Progenitor cell of endocrine pancreas (in vitro differentiated cells): ENCODE measurements at regions not wholly inside any gene's neighbourhood (a gene's known extent, or its start where the extent isn't known, plus 50 kb on each side); places are given as distances from the start of the nearest gene placed in this dataset.
"Not testable (repeated sequence)": the region's sequence is repeated elsewhere in the genome, so short reads cannot be mapped to it uniquely, and the experiment has no call there.

ENCODE experiments used
- DNase-seq: peaks from one replicate; pipeline ENCODE4 v3.0.0; 2021; ENCODE audit warnings: low spot score; ENCODE audit not compliant: unreplicated experiment
- H3K27ac Mint-ChIP-seq: 2 replicates; pipeline ENCODE4 v1.8.0; 2021; ENCODE audit warnings: mild to moderate bottlenecking, moderate library complexity, mixed read lengths
- H3K27me3 Mint-ChIP-seq: 2 replicates; pipeline ENCODE4 v1.8.0; 2021; ENCODE audit warnings: mixed read lengths
- H3K36me3 Mint-ChIP-seq: 2 replicates; pipeline ENCODE4 v1.8.0; 2022; ENCODE audit warnings: mixed read lengths; ENCODE audit not compliant: insufficient read depth
- H3K4me1 Mint-ChIP-seq: 2 replicates; pipeline ENCODE4 v1.8.0; 2021; ENCODE audit warnings: low read depth, mixed read lengths
- H3K4me3 Mint-ChIP-seq: 2 replicates; pipeline ENCODE4 v1.8.0; 2021; ENCODE audit warnings: low read depth, mild to moderate bottlenecking, moderate library complexity, mixed read lengths
- H3K9me3 Mint-ChIP-seq: 2 replicates; pipeline ENCODE4 v1.8.0; 2021; ENCODE audit warnings: low read depth, mixed read lengths
- CTCF ChIP-seq: fragments of 200-600 bp; sonication (generic); IDR thresholded peaks from one replicate; pipeline ENCODE4 v1.5.0; 2021; ENCODE audit warnings: antibody characterized with exemption, mild to moderate bottlenecking; ENCODE audit not compliant: unreplicated experiment

DNA sequence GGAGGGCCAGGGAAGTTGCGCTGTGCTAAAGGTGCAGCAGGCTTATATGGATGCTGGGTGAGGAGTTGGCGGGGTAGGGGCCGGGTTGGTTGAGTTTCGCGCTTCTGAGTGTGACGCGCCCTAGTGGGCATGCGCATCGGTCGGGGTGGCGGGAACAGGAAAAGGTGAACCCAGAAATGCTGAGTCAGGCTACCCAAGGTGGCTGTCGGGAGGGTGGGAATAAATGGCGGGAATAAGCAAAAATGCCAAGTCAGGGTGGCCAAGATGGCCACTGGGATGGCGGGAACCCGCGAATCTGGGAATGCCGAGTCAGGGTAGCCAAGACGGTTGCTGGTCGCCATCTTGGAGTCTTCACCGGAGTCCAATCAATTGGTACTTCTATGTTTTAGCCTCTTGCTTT, 580.0 kb downstream of the SUCLG1 start:
- H3K4me3 Mint-ChIP-seq, result no peak overlapping the region
- H3K27ac Mint-ChIP-seq, result no peak overlapping the region
- no peak for DNase-seq
- H3K4me1 Mint-ChIP-seq, result no peaks in the 10 kb centered on the region
- no peak for TF ChIP-seq CTCF
- H3K27me3 Mint-ChIP-seq, result no peaks in the 10 kb centered on the region
- peaks cover 4% of the 10 kb centered on the region for H3K36me3 Mint-ChIP-seq
- H3K9me3 Mint-ChIP-seq, result peaks cover 36% of the 10 kb centered on the region

GRCh38 chr2:83877261-83877660, 581.8 kb downstream of the SUCLG1 start:
- H3K27me3 Mint-ChIP-seq, H3K27ac Mint-ChIP-seq, H3K36me3 Mint-ChIP-seq, H3K4me3 Mint-ChIP-seq, DNase-seq, H3K4me1 Mint-ChIP-seq: not testable (repeated sequence)
- H3K9me3 Mint-ChIP-seq, result peaks cover 43% of the 10 kb centered on the region

DNA sequence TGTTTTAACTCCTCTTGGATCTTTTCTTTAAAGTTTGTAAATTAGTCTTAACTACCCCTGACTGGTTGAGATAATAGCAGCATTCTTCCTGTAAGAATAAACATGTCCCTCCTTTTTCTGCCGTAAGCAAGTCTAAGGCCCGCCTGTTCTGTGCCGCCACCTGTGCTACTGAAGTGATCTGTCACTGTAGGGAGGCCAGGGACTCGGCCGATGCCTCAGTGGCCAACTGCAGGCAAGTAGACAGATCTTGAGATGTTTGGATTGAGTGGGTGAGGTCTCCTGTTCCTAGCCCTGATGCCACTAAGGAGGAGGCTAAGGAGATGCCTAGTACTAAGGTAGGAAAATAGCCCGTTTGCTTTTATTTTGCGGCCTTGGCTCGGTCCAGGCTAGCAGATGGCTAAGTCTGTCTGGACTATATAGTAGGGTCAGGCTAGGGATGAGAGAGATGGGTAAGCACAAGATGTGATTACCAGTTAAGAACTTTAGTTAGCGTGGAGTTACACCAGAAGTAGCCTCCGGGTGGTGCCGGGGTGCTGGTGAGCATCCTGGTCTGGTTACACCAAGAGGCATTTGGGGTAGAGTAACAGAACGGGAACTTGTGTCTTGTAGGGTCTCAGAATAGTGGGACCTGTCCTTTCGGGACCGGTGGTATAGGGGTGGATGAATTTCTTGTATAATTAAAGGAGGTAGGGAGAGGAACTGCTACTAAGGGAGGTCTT, 584.2 kb downstream of the SUCLG1 start:
- TF ChIP-seq CTCF, result no peak
- no peak for DNase-seq
- no peak overlapping the region for H3K27ac Mint-ChIP-seq
- H3K4me1 Mint-ChIP-seq, result no peaks in the 10 kb centered on the region
- H3K9me3 Mint-ChIP-seq, result peaks cover 43% of the 10 kb centered on the region
- H3K27me3 Mint-ChIP-seq, result no peaks in the 10 kb centered on the region
- H3K36me3 Mint-ChIP-seq, result peaks cover 5% of the 10 kb centered on the region
- H3K4me3 Mint-ChIP-seq, result no peak overlapping the region

GRCh38 chr2:83874066-83874465, 585.0 kb downstream of the SUCLG1 start:
- TF ChIP-seq CTCF, result no peak
- H3K27me3 Mint-ChIP-seq, result no peaks in the 10 kb centered on the region
- H3K27ac Mint-ChIP-seq, result no peak overlapping the region
- DNase-seq, result no peak
- peaks cover 5% of the 10 kb centered on the region for H3K36me3 Mint-ChIP-seq
- H3K4me1 Mint-ChIP-seq, result no peaks in the 10 kb centered on the region
- no peak overlapping the region for H3K4me3 Mint-ChIP-seq
- peaks cover 43% of the 10 kb centered on the region for H3K9me3 Mint-ChIP-seq

DNA sequence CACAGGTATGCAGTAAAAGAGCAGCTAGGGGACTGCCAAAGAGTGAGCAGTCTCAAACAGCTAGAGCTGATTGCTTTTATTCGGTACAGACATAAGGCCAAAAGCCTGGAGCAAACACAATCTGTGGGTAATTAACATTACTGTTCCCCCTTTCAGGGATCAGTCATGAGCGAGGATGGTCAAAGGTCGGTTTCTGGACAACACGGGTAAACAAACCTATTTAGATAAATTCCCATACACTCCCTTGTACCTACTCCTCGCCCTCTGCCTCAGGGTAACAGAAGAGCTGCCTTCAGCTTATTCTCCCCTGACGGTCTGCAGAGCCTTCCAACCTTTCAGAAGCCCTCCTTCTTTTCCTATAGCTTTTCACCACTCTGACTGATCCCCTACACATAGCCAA, 586.0 kb downstream of the SUCLG1 start:
- Mint-ChIP-seq H3K9me3 (peaks cover 34% of the 10 kb centered on the region), H3K4me1 (no peaks in the 10 kb centered on the region), H3K27ac (no peak overlapping the region), H3K4me3 (no peak overlapping the region), H3K27me3 (no peaks in the 10 kb centered on the region), H3K36me3 (peaks cover 3% of the 10 kb centered on the region)
- no peak for DNase-seq
- TF ChIP-seq CTCF, result no peak

DNA sequence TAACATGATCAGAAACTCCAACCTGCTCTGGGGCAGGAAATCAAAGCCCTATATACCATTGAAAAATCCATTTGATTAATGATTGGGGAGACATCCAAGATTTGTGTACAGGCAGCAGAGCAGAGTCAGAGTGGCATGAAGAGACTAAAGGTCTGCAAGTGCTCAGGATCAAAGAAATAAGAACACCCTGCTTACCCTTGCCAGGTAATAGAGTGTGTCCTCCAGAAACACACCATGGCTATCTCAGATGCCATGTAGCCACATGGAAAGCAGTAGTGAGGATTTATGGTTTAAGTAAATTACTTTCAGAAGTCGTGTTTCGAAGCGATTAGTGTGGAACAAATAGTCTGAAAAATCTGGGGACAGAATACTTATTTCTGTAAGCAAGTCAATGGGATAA, 592.9 kb downstream of the SUCLG1 start:
- Mint-ChIP-seq H3K36me3 (no peaks in the 10 kb centered on the region), H3K27ac (no peak overlapping the region), H3K9me3 (peaks cover 3% of the 10 kb centered on the region), H3K27me3 (no peaks in the 10 kb centered on the region), H3K4me1 (peaks cover 3% of the 10 kb centered on the region), H3K4me3 (no peak overlapping the region)
- TF ChIP-seq CTCF, result no peak
- DNase-seq, result no peak
